ENCODE measurements at regions not wholly inside any gene's neighbourhood (a gene's known extent, or its start where the extent isn't known, plus 50 kb on each side); places are given as distances from the start of the nearest gene placed in this dataset.

DNA sequence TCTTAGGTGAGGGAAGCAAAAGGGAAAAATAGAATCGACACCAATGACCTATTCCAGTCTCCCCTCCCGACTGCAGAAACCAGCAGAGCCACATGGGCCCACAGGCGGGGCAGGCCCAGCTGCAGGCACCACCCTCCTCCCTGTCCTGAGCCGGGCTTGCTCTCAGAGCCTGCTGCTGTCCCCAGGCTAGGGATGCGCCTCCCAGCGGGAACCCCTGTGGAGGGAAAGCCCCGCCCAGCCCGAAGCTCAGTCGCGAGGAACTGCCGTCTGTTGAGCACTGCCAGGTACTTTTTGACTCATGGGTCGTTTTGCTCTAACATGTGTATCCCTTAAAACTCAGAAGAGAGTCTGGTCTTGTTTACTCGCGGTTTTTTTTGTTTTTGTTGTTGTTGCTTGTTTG, 124.5 kb upstream of the RET start:
- DNase-seq (ENCODE audit: low read depth), result no peak

DNA sequence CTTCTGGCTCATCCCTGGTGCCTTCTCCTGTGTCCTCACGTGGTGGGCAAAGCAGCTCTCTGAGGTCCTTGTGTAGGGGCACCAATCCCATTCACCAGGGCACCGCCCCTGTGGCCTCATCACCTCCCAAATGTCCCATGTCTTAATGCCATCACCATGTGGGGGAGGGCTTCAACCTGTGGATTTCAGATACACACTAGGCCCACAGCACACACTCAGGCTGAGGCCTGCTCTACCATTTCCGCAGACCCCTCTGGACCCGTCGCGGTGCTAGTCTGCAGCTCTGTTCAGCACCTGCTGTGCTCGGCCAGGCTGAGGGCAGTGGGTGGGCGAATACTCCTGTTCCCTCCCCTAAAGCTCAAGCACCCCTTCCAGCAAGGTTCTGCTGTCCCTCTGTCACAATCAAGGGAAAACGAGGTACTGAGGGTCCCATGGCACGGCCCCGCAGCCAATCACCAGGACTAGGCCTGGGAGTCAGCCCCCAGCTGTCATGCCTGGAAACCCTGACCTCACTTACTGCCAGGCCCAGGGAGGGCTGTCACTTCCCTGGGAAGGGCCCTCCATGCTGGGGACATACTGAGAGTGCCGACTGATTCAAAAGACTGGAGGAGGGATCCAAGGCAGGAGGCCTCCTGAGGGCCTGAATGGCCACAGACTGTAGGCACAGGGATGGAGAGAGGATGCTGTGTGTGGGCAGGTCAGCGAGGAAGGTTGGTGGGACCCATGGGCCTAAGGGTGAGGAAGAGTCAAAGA, 123.8 kb upstream of the RET start:
- no peak for DNase-seq (ENCODE audit: low read depth)

DNA sequence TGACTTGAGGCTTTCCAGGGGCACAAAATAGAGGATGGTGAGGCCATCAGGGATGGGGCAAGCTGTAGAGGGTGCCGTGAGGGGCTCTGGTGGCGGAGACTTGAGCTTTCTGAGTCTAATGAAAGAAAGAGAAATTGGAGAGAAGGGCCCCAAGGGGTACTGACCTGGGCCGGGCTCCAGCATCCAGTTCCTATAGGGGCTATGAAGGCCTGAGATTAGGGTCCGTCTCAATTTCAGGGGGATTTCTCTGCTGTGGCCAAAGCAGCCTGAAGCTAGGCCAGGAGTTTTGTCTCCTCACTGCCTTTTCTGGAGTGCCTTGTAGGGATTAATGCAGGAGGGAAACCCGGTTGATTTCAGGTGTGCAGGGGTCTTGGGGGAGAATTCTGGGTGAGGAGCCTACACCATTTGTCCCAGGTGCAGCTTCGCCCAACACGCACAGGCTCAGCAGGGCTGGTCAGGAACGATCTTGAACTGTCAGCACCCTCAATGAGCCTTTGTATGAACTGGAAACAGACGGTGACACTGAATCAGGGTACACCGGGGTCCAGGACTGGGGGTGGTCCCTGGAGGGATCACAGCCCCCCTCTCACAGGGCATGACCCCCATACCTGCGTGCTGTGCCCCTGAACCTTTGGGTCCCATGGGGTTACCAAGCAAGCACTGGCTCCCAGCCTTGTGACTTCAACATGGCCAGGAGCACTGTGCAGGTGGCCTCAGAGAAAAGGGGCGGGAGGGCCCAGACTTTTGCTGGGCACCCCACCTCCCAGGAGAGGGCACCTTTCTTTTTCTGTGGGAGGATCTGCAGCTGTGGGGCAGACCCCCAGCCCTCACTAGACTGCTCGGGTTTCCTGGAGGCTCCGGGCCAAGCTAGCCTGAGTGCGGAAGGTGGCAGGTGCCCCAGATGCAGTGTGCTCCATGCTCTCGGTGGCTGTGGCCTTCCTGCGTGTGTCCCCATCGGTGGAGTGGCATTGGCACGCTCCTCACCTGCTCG, 122.9 kb upstream of the RET start:
- DNase-seq (ENCODE audit: low read depth), result no peak

DNA sequence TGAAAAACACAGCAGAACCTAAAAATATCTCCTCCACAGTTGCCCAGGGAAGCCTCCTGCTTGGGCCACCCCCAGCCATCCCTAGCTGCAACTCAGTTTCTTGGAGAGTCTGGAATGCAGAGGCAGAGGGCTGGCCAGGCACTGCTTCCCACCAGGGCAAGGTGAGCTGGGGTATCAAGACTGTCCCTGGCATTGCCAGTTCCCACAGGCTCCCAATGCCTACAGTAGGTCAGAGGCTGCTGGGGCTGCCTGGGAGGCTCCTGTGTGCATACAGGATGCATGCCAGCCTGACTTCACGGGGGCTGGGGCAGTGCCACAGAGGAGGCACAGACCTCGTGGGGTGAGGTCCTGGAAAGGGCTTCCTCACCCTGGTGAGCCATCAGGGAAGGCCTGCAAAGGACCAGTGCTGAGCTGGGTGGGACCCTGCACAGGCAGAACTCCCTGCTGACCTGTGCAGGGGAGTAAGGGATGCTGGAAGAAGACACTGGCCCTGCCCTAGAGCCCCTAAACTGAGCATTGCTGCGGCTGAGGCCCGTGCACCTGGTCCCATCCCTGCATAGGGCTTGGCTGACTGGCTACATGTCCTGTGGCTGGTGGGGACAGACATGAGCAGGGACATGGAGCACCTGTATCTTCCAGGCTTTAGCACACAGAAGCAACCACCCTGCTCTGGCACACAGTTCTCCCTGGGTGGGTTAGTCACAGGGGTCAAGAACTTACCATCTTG, 121.9 kb upstream of the RET start:
- DNase-seq (ENCODE audit: low read depth), result no peak

DNA sequence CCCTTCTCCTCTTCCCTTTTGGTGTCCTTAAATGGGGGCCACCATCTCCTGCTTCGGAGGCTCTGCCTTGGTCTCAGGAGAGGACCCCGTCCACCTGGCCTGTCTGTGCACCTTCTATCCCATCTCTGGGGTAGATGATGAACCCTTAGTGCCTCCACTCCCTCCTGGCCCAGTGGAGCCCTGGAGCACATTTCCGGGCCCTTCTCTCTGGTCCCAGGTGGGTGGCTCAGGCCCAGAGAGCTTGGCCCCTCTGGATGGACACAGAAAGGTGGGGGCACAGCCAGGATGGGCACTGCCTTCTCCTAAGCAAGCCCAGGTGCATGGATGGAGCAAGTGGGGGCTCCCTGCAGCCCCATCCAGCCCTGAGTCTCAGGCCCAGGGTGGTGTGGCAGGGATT, 121.4 kb upstream of the RET start:
- DNase-seq (ENCODE audit: low read depth), result no peak

DNA sequence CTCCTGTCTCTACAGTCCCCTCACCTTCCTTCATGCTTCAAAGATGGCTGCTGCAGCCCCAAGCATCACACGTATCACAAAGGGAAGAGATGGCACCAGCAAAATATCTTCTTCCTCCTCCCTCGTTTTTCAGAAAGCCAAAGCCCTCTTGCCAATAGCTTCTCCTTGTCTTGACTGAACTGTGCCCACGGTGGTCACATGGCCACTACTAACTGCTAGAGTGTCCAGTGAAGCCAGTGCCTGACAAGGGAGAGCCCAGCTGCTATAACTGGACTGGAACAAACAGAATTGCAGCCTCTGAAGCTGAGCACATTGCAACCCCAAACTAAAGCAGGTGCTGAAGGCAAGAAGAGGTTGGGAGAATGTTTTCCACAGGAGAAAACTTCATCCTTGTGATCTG, 120.8 kb upstream of the RET start:
- DNase-seq (ENCODE audit: low read depth), result no peak

DNA sequence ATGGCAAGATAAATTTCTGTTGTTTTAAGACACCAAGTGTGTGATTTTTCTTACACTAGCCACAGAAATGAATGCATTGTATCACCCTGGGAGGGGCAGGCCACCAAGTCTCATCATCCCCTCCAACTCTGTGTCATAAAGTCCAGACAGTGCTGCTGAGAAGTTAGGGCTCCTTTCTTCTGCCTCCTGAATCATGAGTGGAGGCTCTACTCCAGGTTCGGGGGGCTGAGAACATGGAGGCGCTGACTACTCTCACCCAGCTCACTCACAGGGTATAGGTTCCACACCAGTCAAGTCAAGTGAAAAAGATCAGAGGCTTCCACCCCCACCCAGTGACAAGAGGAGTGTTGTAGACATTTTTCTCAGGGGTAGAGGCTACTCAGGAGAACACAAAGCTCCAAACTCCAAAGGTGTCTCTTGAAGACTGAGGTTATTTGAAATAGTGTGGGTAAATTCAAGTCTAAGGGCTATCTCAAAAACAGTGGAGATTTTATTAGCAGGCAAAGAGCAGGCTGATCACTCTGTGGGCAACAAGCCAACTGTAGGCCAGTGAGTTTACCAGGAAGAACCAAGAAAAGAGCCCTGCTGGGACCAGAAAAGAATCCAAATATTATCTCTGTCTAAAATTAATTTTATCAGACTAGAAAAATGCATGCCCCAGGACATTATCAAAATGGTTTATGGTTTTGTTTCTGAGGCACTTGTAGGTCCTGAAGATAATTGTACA, 118.6 kb upstream of the RET start:
- DNase-seq (ENCODE audit: low read depth), result no peak

DNA sequence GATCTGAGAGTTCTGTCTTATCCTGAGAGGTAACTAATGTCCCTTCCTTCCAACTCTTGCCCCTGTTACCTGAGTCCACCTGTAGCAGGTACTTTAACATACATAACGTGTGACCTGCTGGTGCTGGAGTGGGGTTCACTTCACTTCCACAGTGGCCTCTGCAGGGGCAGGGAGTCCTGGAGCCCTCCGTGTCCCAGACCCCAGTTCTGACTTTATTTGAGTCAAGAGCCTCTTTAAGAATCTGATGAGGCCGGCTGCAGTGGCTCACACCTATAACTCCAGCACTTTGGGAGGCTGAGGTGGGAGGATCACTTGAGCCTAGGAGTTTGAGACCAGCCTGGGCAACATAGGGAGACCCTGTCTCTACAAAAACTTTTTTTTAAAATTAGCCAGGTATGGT, 117.0 kb upstream of the RET start:
- no peak for DNase-seq (ENCODE audit: low read depth)

DNA sequence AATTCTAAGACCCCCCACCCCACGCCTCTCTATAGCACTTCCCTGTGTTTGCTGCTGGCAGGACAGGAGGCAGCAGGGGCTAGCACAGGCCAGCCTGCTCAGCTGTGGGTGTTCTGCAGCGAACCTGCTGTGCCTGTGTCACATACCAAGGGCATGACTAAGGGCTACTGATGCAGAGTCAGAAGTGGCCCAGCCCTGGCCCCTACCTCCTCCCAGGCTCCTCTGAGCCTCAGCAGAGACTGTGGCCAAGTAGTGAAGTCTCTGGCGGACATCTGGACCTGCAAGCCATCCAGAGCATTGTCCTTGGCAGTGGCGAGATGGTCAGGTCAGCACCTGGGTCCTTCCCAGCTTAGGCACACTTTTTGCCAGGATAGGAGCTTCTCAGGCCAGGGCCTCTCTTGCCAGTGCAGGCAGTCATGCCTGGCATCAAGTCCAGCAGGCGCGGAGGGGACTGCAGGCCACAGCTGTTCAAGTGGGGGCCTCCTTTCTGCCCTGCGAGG, 116.3 kb upstream of the RET start:
- no peak for DNase-seq (ENCODE audit: low read depth)

DNA sequence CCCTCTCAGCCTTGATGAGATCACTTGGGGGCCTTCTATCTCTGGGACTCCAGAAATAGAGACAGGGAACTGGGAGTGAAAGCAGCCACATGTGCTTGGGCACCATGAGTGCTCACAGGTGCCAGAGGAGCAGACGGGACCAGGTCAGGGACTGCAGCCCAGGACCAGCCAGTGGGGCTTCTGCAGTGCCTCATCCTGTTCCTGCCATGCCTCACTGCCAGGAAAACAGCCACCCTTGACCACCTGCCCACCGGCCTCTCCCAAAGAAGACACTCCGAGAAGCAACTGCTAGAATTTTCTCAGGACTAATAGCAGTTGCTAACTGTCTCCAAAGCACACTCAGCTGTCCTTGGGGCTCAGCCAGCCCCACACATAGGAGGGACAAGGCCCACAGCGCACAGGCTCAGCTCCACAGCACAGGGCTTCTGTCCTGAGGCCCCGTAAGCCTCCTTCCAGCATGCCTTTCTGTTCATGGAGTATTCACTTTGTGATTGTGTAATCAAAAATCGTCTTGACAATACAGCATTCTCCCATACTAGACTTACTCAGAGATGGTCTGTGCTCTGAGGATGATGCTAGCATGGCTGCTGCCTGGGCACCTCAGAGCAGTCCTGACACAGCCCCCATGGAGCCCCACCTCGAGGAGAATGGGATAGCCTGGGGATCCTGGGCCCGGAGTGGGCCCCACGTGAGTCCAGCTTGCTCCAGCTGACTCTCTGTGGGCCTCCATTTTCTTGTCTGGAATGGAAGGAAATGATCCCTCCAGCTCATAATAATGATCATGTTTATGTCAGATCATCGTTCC, 115.7 kb upstream of the RET start:
- no peak for DNase-seq (ENCODE audit: low read depth)

DNA sequence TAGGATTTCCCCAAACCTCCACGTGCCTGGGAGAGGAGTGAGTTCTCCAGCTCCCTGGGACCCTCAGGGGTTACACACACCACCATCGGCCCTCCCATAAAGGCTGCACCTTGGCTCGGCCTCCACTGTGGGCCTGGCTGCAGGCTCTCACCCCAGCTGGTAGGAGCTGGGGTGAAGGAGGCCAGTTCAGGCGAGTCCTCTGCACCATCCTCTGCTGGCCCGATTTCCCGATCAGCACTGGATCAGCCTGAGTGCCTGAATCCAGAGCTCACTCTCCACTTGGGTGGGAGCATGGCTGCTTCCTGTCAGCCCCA, 115.1 kb upstream of the RET start:
- DNase-seq (ENCODE audit: low read depth), result no peak

DNA sequence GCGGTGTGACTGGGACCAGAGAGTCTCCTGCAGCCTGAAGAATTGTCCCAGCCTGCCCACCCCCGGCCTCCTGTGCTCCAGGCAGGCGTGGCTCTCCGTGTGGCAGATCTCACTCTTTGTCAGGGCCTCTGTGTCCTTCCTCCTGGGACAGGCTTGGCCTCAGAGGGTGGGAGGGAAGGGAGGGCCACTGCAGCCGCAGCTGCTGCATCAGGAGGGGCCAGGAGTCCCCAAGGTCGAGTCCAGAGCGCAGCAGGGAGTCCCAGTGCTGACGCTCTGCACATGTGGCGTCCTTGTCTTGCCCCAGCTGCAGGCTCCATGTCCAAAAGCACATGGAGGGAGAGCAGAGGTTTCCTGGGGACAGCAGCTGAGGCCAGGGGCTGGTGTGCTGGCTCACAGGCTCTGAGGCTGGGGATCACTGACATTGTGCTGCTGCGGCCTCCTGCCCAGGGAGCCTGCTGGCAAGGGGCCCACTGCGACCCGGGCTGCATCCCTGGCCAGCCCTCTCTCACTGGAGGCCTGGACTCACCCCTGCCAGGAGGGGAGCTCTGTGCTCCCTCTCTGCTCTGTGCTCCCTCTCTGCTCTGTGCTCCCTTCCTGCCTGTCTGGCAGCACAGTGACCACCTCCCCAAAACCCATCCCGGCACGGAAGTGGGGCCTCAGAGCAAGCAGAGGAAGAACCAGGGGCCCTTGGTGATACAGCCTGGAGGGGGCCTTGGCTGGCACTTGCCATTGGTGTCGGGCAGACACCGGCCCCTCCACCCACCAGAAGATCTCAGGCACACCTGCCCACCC, 114.6 kb upstream of the RET start:
- no peak for DNase-seq (ENCODE audit: low read depth)

DNA sequence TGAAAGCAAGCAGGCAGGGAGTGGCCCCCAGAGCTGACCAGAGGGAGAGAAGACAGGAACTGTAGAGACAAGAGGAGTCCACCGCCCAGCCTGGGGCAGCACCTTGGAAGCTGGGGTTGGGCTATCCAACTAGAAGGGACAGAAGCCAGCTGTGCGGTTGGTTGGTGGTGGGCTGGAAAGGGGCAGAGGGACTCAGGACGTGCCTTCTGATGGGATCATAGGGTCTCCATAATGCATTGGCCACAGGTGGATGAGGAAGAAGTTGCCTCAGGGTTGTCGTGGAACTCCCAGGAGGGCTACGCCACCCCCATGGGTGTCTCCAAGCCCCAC, 114.0 kb upstream of the RET start:
- DNase-seq (ENCODE audit: low read depth), result no peak

DNA sequence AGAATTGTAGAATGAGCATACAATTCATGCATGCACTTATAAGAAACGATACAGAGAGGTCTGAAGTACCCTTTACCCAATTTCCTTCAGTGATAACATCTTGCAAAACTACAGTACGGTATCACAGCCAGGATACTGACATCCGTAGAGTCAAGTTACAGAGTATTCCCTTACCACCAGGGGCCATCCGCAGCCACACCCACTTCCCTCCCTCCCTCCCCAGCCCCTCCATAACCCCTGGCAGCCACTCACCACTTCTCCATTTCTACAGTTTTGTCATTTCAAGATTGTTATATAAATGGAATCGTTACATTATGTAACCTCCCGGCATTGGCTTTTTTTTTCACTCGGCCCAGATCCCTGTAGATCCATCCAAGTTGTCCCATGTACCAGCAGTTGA, 113.6 kb upstream of the RET start:
- no peak for DNase-seq (ENCODE audit: low read depth)

DNA sequence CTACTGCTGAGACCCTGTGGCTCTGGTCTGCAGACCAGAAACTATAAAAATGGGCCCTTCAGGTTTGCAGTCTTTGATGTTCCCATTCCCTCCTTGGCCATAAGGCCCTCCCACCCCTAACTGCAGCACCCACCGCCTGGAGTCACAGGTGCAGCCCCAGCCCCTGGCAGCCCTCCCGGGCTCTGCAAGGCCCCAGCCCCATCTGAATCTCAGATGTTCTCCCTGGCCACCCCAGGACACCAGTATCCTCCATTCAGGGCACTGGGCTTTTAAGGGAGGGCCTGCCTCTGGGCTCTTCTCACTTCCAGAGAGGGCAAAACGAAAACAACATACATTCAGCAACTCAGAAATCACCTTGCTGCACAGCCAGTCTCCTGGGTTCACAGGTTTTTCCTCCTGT, 107.7 kb upstream of the RET start:
- DNase-seq (ENCODE audit: low read depth), result no peak

DNA sequence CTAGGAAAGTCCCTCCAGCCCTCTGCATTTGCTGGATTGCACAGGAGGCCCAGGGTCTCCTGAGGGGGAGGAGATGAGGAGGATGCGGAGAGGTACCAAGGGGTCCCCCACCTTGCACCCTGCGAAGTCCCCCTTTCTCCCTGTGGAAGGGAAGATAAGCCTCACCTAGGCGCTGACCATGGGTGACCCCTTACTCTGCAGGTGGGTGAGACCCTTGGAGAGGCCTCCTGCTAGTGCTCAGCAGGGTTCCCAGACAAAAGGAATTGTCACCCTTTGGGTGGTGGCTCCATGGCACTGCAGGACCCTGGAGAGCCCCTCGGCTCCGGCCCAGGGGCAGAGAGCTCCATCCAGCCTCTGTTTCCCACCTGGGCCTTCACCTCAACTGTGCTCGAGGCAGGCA, 107.0 kb upstream of the RET start:
- DNase-seq (ENCODE audit: low read depth), result no peak

DNA sequence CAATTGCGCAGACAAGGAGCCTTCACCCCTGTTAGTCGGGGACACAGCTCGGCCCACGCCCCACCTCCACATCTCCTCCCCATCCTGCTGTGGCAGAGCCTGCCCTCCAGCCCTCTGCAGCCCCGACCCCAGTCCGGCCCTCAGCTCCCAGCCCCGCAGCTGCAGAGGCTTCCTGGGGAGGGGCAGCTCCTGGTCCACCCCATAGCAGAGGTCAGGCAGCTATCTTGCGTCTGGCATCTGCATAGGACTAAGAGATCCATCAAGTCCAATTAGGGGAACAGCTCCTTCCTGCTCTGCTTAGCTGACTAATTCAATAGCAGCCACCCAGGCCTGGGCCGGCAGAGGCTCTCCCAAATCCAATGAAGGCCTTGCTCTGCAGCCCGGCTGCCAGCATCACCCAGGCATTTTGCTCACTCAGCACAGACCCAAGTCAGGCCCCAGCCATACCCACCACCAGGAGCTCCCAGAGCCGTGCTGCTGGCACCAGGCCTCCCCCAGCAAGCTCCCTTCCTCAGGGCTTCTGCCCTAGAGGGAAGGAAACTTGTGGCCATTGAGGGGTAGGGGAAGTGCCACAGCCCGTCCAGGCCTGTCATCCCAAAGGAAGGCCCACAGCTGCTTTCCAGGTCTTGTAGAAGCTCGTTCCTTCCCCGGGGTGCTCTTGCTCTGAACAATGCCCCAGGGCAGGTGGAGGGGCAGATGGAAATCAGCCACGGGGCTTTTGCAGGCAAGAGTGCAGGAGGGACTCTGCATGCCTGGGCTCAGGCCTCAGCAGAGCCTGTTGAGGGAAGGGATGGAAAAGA, 106.2 kb upstream of the RET start:
- no peak for DNase-seq (ENCODE audit: low read depth)

DNA sequence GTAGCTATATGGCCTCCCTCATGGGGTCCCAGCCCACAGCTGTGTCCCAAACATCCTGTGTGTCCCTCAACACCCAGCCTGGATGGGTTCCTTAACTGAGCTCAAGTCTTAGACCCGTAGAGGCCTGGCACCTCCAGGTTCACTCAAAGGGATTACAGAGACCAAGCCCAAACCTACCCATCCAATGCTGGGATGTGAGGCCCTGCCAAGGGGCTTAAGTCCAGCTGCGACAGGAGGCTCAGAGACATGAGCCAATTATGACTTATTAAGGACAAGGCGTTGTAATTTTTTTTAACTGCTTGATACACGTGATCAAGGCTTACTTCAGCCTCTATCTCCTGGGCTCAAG, 105.6 kb upstream of the RET start:
- no peak for DNase-seq (ENCODE audit: low read depth)

DNA sequence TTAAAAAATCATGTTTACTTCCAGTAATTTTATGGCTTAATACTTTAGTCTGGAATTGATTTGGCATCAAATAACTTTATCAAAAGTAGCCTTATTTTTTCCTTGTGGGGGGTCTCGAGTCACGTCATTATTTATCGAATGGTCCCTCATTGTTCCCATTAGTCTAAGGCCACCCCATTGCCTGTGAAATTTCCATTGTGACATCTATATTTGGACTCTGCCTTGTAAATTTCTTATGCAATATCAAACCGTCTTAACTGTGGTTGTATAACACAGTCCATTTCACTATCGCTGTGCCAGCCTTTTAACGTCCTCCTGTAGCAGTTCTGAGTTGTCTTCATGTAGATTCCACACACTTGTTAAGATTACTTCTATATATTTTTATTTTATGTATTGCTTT, 103.9 kb upstream of the RET start:
- DNase-seq (ENCODE audit: low read depth), result no peak

DNA sequence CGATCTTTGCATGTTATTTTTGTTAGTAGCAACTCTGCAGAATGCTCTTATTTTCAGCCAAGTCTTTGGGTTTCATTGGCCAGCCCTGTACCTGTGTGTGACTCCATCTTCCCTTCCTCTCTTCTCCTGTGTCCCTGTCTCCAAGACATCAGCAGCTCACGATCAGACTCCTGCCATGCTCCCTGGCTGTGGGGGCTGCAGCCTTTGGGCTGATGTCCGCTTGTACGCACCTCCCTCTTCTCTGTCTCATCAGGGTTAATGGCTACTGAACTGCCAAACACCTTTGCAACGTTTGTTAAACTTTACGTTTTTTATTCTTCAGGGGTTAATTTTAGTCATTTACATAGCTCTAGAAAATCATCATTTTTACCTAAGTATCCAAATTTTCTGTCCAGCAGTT, 103.5 kb upstream of the RET start:
- no peak for DNase-seq (ENCODE audit: low read depth)

Measured in stimulated activated CD8-positive, alpha-beta memory T cell treated with anti-CD3 and anti-CD28 coated beads, Interleukin-12 subunit alpha, Interleukin-12 subunit beta, amount 100 ng/mL, for 4 hours (primary cell).